ENCODE measurements at regions not wholly inside any gene's neighbourhood (a gene's known extent, or its start where the extent isn't known, plus 50 kb on each side); places are given as distances from the start of the nearest gene placed in this dataset.

- no peak for TF ChIP-seq CTCF (IDR thresholded peaks at IDR 0.05; ENCODE audit: insufficient read depth, low read length, poor library complexity, severe bottlenecking)
- DNase-seq (ENCODE audit: low read depth), result no peak
- Histone ChIP-seq H3K27me3 (ENCODE audit: control insufficient read depth, insufficient read depth, low read length) (no peaks in the 10 kb centered on the region), H3K36me3 (ENCODE audit: control insufficient read depth, insufficient read depth, low read length) (no peaks in the 10 kb centered on the region), H3K4me3 (ENCODE audit: low read depth, low read length) (no peak overlapping the region)
Observed at GRCh38 chr14:45742187-45742586, 489.2 kb upstream of the MIS18BP1 start.

- Histone ChIP-seq H3K27me3 (ENCODE audit: control insufficient read depth, insufficient read depth, low read length) (no peaks in the 10 kb centered on the region), H3K36me3 (ENCODE audit: control insufficient read depth, insufficient read depth, low read length) (no peaks in the 10 kb centered on the region), H3K4me3 (ENCODE audit: low read depth, low read length) (no peak overlapping the region)
- no peak for TF ChIP-seq CTCF (IDR thresholded peaks at IDR 0.05; ENCODE audit: insufficient read depth, low read length, poor library complexity, severe bottlenecking)
- peak; percentile 38 for DNase-seq (ENCODE audit: low read depth)
Observed at GRCh38 chr14:45728434-45729225, 475.6 kb upstream of the MIS18BP1 start.

- no peak for DNase-seq (ENCODE audit: low read depth)
- no peak overlapping the region for H3K4me3 ChIP-seq (ENCODE audit: low read depth, low read length)
- no peak for TF ChIP-seq CTCF (IDR thresholded peaks at IDR 0.05; ENCODE audit: insufficient read depth, low read length, poor library complexity, severe bottlenecking)
- no peaks in the 10 kb centered on the region for H3K36me3 ChIP-seq (ENCODE audit: control insufficient read depth, insufficient read depth, low read length)
- no peaks in the 10 kb centered on the region for H3K27me3 ChIP-seq (ENCODE audit: control insufficient read depth, insufficient read depth, low read length)
Observed at GRCh38 chr14:45727133-45727532, 474.1 kb upstream of the MIS18BP1 start.

- no peak for DNase-seq (ENCODE audit: low read depth)
- TF ChIP-seq CTCF (IDR thresholded peaks at IDR 0.05; ENCODE audit: insufficient read depth, low read length, poor library complexity, severe bottlenecking), result no peak
- H3K36me3 ChIP-seq (ENCODE audit: control insufficient read depth, insufficient read depth, low read length), result no peaks in the 10 kb centered on the region
- no peak overlapping the region for H3K4me3 ChIP-seq (ENCODE audit: low read depth, low read length)
- H3K27me3 ChIP-seq (ENCODE audit: control insufficient read depth, insufficient read depth, low read length), result no peaks in the 10 kb centered on the region
Observed at GRCh38 chr14:45721472-45721871, 468.5 kb upstream of the MIS18BP1 start.

- no peak for DNase-seq (ENCODE audit: low read depth)
Observed at GRCh38 chr14:45716572-45716971, 463.6 kb upstream of the MIS18BP1 start.

More at GRCh38 chr14:45716572-45716971, 463.6 kb upstream of the MIS18BP1 start:
- H3K4me3 ChIP-seq (ENCODE audit: low read depth, low read length), result no peak overlapping the region
- H3K27me3 ChIP-seq (ENCODE audit: control insufficient read depth, insufficient read depth, low read length), result no peaks in the 10 kb centered on the region
- TF ChIP-seq CTCF (IDR thresholded peaks at IDR 0.05; ENCODE audit: insufficient read depth, low read length, poor library complexity, severe bottlenecking), result peak; percentile 60
- H3K36me3 ChIP-seq (ENCODE audit: control insufficient read depth, insufficient read depth, low read length), result no peaks in the 10 kb centered on the region

Measured in kidney epithelial cell (primary cell).